Loucy (cell line): ENCODE measurements at regions not wholly inside any gene's neighbourhood (a gene's known extent, or its start where the extent isn't known, plus 50 kb on each side); places are given as distances from the start of the nearest gene placed in this dataset.

Source experiments
- H2AFZ ChIP-seq: fragments of 200-600 bp; sonication (generic); 2 replicates; pipeline ENCODE4 v1.6.0; 2016; ENCODE audit warnings: antibody characterized with exemption, mild to moderate bottlenecking, low read length, moderate library complexity
- H3F3A ChIP-seq: fragments of 200-600 bp; 2 replicates; pipeline ENCODE4 v1.6.0; 2016; ENCODE audit warnings: antibody characterized with exemption, low read depth, mild to moderate bottlenecking
- H3K27me3 ChIP-seq: fragments of 200-600 bp; sonication (generic); 2 replicates; pipeline ENCODE4 v1.6.1; 2014; ENCODE audit warnings: low read length, mild to moderate bottlenecking; ENCODE audit not compliant: insufficient read depth, poor library complexity, severe bottlenecking
- H3K36me3 ChIP-seq: fragments of 200-600 bp; sonication (generic); 2 replicates; pipeline ENCODE4 v1.6.1; 2016; ENCODE audit warnings: low read length; ENCODE audit not compliant: insufficient read depth
- H3K4me1 ChIP-seq: fragments of 200-600 bp; sonication (generic); 2 replicates; pipeline ENCODE4 v1.5.1; 2014; ENCODE audit warnings: low read length, mild to moderate bottlenecking; ENCODE audit not compliant: insufficient read depth, poor library complexity, severe bottlenecking
- H3K4me2 ChIP-seq: fragments of 200-600 bp; sonication (generic); 2 replicates; pipeline ENCODE4 v1.6.0; 2014; ENCODE audit warnings: antibody characterized with exemption, low read length, low read depth, mild to moderate bottlenecking; ENCODE audit not compliant: poor library complexity, severe bottlenecking
- H3K4me3 ChIP-seq: fragments of 200-600 bp; sonication (generic); 2 replicates; pipeline ENCODE4 v1.5.1; 2014; ENCODE audit warnings: low read length, mild to moderate bottlenecking, mixed read lengths; ENCODE audit not compliant: poor library complexity, severe bottlenecking
- H3K79me2 ChIP-seq: fragments of 200-600 bp; sonication (generic); 2 replicates; pipeline ENCODE4 v1.6.1; 2014; ENCODE audit warnings: low read length; ENCODE audit not compliant: insufficient read depth
- H3K9ac ChIP-seq: fragments of 200-600 bp; sonication (generic); 2 replicates; pipeline ENCODE4 v1.6.0; 2014; ENCODE audit warnings: mild to moderate bottlenecking, low read depth, low read length, moderate library complexity; ENCODE audit not compliant: poor library complexity, severe bottlenecking
- H3K9me2 ChIP-seq: fragments of 200-600 bp; sonication (generic); replicated peaks from 2 replicates; pipeline ENCODE4 v1.6.1; 2016; ENCODE audit warnings: low read depth, low read length, mixed read lengths
- H3K9me3 ChIP-seq: fragments of 200-600 bp; sonication (generic); 2 replicates; pipeline ENCODE4 v1.6.1; 2014; ENCODE audit warnings: mild to moderate bottlenecking, antibody characterized with exemption, low read length, low read depth; ENCODE audit not compliant: insufficient read depth
- H4K20me1 ChIP-seq: fragments of 200-600 bp; sonication (generic); 2 replicates; pipeline ENCODE4 v1.6.0; 2014; ENCODE audit warnings: antibody characterized with exemption, low read length, mild to moderate bottlenecking; ENCODE audit not compliant: insufficient read depth, poor library complexity, severe bottlenecking
- CTCF ChIP-seq: fragments of 200-600 bp; sonication (generic); conservative IDR thresholded peaks from 2 replicates; pipeline ENCODE4 v1.5.1; 2014; ENCODE audit warnings: mild to moderate bottlenecking, antibody characterized with exemption, low read length
- EZH2phosphoT487 ChIP-seq: fragments of 200-600 bp; IDR thresholded peaks from 2 replicates; pipeline ENCODE4 v1.6.1; 2018; ENCODE audit warnings: antibody characterized with exemption, mild to moderate bottlenecking, moderate library complexity, borderline replicate concordance

DNA sequence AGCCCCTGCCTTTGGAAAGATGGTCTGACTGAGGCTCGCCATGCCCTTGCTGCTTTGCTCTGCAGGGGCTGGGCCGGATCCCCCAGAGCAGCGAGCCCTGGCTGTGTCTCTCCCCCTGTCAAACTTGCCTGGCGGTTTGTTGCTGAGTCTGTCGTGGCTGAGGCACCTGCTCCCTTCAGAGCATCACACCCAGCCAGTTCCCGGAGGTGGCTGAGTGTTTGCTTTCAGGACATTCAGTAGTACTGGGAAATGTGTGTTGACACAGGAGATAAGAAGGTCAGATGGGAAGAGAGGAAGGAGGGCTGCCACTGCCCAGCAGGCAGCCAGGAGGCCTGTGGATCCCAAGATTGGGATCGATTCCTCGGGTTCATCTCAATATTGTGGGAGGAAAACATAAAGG, 62.9 kb downstream of the GADD45G start:
- H3K4me1 ChIP-seq: no peaks in the 10 kb centered on the region
- no peaks in the 10 kb centered on the region for H3K79me2 ChIP-seq
- H3F3A ChIP-seq: no peaks in the 10 kb centered on the region
- no peak overlapping the region for H2AFZ ChIP-seq
- no peaks in the 10 kb centered on the region for H4K20me1 ChIP-seq
- no peak overlapping the region for H3K9ac ChIP-seq
- H3K9me3 ChIP-seq: no peaks in the 10 kb centered on the region
- no peak overlapping the region for H3K4me2 ChIP-seq
- H3K9me2 ChIP-seq: no peaks in the 10 kb centered on the region
- no peaks in the 10 kb centered on the region for H3K27me3 ChIP-seq
- H3K4me3 ChIP-seq: no peak overlapping the region
- H3K36me3 ChIP-seq: no peaks in the 10 kb centered on the region
- no peak for TF ChIP-seq EZH2phosphoT487
- no peak for TF ChIP-seq CTCF

DNA sequence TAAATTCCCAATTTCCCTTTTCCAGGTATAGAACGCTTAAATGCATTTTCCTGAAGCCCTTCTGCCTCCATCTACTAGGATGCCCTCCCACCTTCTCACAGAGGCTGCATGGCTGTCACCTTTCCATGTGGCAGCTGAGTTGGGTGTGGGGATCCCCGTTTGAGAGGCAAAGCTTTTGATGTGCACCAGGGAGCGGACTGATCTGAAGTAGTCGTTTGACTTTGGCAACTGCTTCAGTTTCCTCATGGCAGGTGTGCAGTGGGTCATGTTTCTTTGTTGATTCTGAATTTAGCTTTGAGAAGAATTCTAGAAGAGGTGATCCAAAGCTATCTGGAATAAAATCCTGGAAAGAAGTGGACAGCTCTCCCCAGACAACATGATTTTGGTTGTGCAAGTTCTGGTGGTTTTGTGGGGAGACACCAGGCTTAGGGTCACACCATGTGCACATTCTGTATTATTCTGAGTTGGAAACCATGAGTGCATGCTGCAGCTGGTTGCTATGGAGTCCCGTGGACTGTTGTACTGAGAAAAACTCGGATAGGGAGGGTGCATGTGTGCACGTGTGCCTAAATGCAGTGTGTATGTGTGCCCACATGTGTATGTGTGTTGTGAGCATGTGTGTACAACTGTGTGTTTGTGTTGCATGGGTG, 63.5 kb downstream of the GADD45G start:
- Histone ChIP-seq H3K9ac (no peak overlapping the region), H3K79me2 (no peaks in the 10 kb centered on the region), H3K9me3 (no peaks in the 10 kb centered on the region), H3K9me2 (no peaks in the 10 kb centered on the region), H3K4me3 (no peak overlapping the region), H3K4me2 (no peak overlapping the region), H3K4me1 (no peaks in the 10 kb centered on the region), H3K36me3 (no peaks in the 10 kb centered on the region), H3F3A (no peaks in the 10 kb centered on the region), H4K20me1 (no peaks in the 10 kb centered on the region), H2AFZ (no peak overlapping the region), H3K27me3 (no peaks in the 10 kb centered on the region)
- TF ChIP-seq CTCF (no peak), EZH2phosphoT487 (no peak)

- Histone ChIP-seq H3K9me2 (no peaks in the 10 kb centered on the region), H4K20me1 (no peaks in the 10 kb centered on the region), H2AFZ (no peak overlapping the region), H3K36me3 (no peaks in the 10 kb centered on the region), H3K9me3 (no peaks in the 10 kb centered on the region), H3K9ac (no peak overlapping the region), H3K4me3 (no peak overlapping the region), H3K4me2 (no peak overlapping the region), H3F3A (no peaks in the 10 kb centered on the region), H3K79me2 (no peaks in the 10 kb centered on the region), H3K27me3 (no peaks in the 10 kb centered on the region), H3K4me1 (no peaks in the 10 kb centered on the region)
- TF ChIP-seq CTCF (no peak), EZH2phosphoT487 (no peak)
Observed at GRCh38 chr9:89668866-89669246, 64.0 kb downstream of the GADD45G start.
